AG04450 (cell line): ENCODE measurements at regions not wholly inside any gene's neighbourhood (a gene's known extent, or its start where the extent isn't known, plus 50 kb on each side); places are given as distances from the start of the nearest gene placed in this dataset.

Source experiments
- CTCF ChIA-PET: fragments of 300-600, 350-600 bp; formaldehyde crosslinking; extraction: SDS; loops from one replicate; lab custom pipeline; 2022; ENCODE audit warnings: antibody characterized with exemption, inconsistent platforms; lab: Charles Lee
- POLR2A ChIA-PET: fragments of 350-600 bp; formaldehyde crosslinking; extraction: SDS; loops from one replicate; lab custom pipeline; 2021; ENCODE audit warnings: antibody characterized with exemption, inconsistent platforms; lab: Yijun Ruan, JAX
- DNase-seq: peaks from one replicate; pipeline ENCODE4 v3.0.0-alpha.2; 2011; ENCODE audit warnings: low read depth, low spot score
- H3K27ac ChIP-seq: one replicate; pipeline ENCODE4 v1.5.1; 2012; ENCODE audit warnings: low read depth, low read length, control low read depth
- H3K27me3 ChIP-seq: one replicate; pipeline ENCODE4 v1.6.0; 2012; ENCODE audit warnings: low read length; ENCODE audit not compliant: control insufficient read depth, insufficient read depth
- H3K4me3 ChIP-seq: 2 replicates; pipeline ENCODE4 v1.5.1; 2011; ENCODE audit warnings: mild to moderate bottlenecking, low read depth, low read length, control low read depth
- H3K9me3 ChIP-seq: 2 replicates; pipeline ENCODE4 v1.5.1; 2012; ENCODE audit warnings: low read length; ENCODE audit not compliant: control insufficient read depth, insufficient read depth
- TF ChIP-seq, protein P1 (sequence below): IDR thresholded peaks from 2 replicates; pipeline ENCODE4 v1.5.1; 2011; ENCODE audit warnings: low read depth, low read length, control low read depth, inconsistent platforms

DNA sequence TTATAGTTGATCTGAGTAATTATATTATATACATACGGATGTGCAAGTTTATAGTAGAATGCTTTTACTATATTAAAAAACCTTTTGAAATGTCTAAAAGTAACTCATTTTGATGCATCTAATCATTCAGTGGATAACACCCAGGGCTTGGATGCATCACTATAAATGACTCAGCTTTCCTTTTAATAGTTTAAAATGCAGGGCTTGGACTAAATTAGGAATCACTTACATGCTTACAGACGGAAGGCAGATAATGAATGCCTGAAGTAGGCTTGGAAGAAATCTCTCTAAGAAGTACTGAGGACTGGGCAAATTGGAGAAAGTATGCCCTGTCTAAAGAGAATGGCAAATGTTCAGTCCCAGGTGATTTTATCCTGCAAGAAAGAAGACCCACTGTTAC lies 362.5 kb upstream of the CCNH start:
- Histone ChIP-seq H3K27me3 (no peaks in the 10 kb centered on the region), H3K27ac (no peak overlapping the region), H3K9me3 (no peaks in the 10 kb centered on the region), H3K4me3 (no peak overlapping the region)
- ChIA-PET POLR2A (no interaction called here), CTCF (interaction anchor here (1.2 kb wide), 1 partner anchor 906 kb away, joined by 3 read pairs; no protein-coding TSS in a partner anchor)
- no peak for DNase-seq
- TF ChIP-seq, protein P1, sequence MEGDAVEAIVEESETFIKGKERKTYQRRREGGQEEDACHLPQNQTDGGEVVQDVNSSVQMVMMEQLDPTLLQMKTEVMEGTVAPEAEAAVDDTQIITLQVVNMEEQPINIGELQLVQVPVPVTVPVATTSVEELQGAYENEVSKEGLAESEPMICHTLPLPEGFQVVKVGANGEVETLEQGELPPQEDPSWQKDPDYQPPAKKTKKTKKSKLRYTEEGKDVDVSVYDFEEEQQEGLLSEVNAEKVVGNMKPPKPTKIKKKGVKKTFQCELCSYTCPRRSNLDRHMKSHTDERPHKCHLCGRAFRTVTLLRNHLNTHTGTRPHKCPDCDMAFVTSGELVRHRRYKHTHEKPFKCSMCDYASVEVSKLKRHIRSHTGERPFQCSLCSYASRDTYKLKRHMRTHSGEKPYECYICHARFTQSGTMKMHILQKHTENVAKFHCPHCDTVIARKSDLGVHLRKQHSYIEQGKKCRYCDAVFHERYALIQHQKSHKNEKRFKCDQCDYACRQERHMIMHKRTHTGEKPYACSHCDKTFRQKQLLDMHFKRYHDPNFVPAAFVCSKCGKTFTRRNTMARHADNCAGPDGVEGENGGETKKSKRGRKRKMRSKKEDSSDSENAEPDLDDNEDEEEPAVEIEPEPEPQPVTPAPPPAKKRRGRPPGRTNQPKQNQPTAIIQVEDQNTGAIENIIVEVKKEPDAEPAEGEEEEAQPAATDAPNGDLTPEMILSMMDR, result no peak

DNA sequence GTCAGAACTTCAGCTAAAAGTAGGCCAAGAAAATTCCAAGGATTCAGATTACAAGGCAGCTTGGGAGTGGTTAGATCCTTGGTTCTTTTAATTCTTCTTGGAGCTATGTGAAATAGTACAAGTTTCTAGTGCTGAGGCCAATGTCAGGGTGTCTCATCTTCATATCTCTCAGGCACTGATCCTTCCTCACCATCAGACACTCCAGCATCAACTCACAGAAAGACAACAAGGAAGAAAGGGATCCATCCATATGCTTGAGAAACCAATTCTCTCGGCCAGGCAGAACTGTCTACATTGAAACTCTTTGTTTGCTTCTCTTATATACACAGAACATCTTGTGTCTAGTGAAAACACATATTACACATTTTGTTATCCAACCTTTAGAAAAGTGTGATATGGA lies 362.1 kb upstream of the CCNH start:
- CTCF ChIA-PET, result interaction anchor here (1.2 to 1.5 kb wide), 2 partner anchors 906 to 916 kb away, joined by 3 to 7 read pairs; no protein-coding TSS in a partner anchor
- Histone ChIP-seq H3K27me3 (no peaks in the 10 kb centered on the region), H3K4me3 (no peak overlapping the region), H3K27ac (no peak overlapping the region), H3K9me3 (no peaks in the 10 kb centered on the region)
- DNase-seq, result no peak
- TF ChIP-seq, protein P1, result no peak
- POLR2A ChIA-PET, result no interaction called here

- CTCF ChIA-PET, result interaction anchor here (1.2 to 5.0 kb wide), 3 partner anchors 10 to 954 kb away, joined by 3 to 28 read pairs (median 4); no protein-coding TSS in a partner anchor
- DNase-seq, result no peak
- Histone ChIP-seq H3K27ac (no peak overlapping the region), H3K27me3 (no peaks in the 10 kb centered on the region), H3K4me3 (no peak overlapping the region), H3K9me3 (no peaks in the 10 kb centered on the region)
- TF ChIP-seq, protein P1, result no peak
- POLR2A ChIA-PET, result no interaction called here
These were observed 357.9 kb upstream of the CCNH start for GRCh38 chr5:87770601-87771121.

DNA sequence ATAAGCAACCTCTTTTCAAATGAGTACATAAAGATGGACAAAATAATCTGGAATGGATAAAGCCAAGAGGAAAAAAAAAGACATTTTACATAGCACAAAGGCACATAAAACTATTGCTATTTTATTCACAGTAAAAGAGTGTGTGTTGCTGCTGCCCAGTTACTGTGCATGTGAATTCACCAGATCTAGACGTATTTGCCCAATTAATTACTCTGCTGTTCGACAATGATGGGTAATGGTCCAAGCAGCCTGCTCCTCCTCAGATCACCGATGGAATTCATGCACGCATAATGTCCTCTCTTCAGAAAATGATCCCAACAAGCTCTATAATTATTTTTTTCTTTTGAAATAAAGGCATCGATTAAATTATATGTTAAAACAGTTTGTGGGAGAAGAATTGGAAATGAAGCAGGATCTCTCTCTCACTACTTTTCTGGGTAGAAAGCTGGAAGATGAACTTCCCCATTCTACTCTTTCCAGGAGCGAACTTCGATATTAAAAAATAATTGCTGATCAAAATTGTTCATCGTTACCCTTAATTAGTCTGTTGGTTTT lies 357.4 kb upstream of the CCNH start:
- ChIA-PET CTCF (interaction anchor here (1.2 to 5.0 kb wide), 3 partner anchors 10 to 955 kb away, joined by 3 to 28 read pairs (median 4); no protein-coding TSS in a partner anchor), POLR2A (no interaction called here)
- DNase-seq, result no peak
- no peaks in the 10 kb centered on the region for H3K27me3 ChIP-seq
- TF ChIP-seq, protein P1, result no peak
- no peak overlapping the region for H3K4me3 ChIP-seq
- no peak overlapping the region for H3K27ac ChIP-seq
- H3K9me3 ChIP-seq, result no peaks in the 10 kb centered on the region

- H3K9me3 ChIP-seq, result no peaks in the 10 kb centered on the region
- no peaks in the 10 kb centered on the region for H3K27me3 ChIP-seq
- POLR2A ChIA-PET, result no interaction called here
- H3K27ac ChIP-seq, result no peak overlapping the region
- DNase-seq, result no peak
- H3K4me3 ChIP-seq, result no peak overlapping the region
- CTCF ChIA-PET, result interaction anchor here (5.0 kb wide), 1 partner anchor 11 kb away, joined by 28 read pairs; no protein-coding TSS in a partner anchor
- TF ChIP-seq, protein P1, result no peak
These were observed 356.4 kb upstream of the CCNH start for GRCh38 chr5:87769157-87769556.
